ENCODE measurements at regions not wholly inside any gene's neighbourhood (a gene's known extent, or its start where the extent isn't known, plus 50 kb on each side); places are given as distances from the start of the nearest gene placed in this dataset.

- no peaks in the 10 kb centered on the region for H3K36me3 ChIP-seq
- no peak for DNase-seq (ENCODE audit: low spot score in 2 of 2)
- no peaks in the 10 kb centered on the region for H3K9me3 ChIP-seq
- H3K4me3 ChIP-seq = no peak overlapping the region
- TF ChIP-seq POLR2AphosphoS5 (IDR thresholded peaks at IDR 0.05) (no peak), EP300 (IDR thresholded peaks at IDR 0.05) (no peak), CTCF (IDR thresholded peaks at IDR 0.05) (no peak), POLR2A (IDR thresholded peaks at IDR 0.05) (no peak)
- no peaks in the 10 kb centered on the region for H3K27me3 ChIP-seq
- WGBS = 55% methylated on average over 8 of the region's 8 CpGs
- no peak overlapping the region for H3K27ac ChIP-seq
- no peaks in the 10 kb centered on the region for H3K4me1 ChIP-seq
Measured at GRCh38 chr6:164756723-164757122, 552.7 kb downstream of the C6orf118 start.

DNA sequence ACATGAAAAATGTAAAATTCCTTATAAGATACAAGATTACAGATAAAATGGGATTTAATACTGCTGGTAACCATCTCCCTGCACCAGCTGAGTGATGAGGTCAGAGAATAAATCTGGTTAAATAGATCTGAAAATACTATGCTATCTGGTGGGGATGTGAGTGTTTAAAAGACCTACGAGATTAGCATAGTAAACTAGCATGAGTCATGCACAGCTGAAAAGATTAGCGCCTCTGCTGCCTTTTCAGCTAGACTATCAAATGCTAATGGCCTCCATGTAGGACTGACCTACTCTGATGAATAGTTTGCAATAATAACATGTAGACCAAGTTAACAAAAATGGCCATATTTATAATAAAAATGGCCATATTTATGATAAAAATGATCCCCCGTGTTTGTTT is 553.3 kb downstream of the C6orf118 start:
- TF ChIP-seq CTCF (IDR thresholded peaks at IDR 0.05) = no peak
- TF ChIP-seq POLR2A (IDR thresholded peaks at IDR 0.05) = no peak
- TF ChIP-seq POLR2AphosphoS5 (IDR thresholded peaks at IDR 0.05) = no peak
- no peak for TF ChIP-seq EP300 (IDR thresholded peaks at IDR 0.05)
- DNase-seq (ENCODE audit: low spot score in 2 of 2) = no peak
- Histone ChIP-seq H3K9me3 (no peaks in the 10 kb centered on the region), H3K4me1 (no peaks in the 10 kb centered on the region), H3K4me3 (no peak overlapping the region), H3K27ac (no peak overlapping the region), H3K36me3 (no peaks in the 10 kb centered on the region), H3K27me3 (no peaks in the 10 kb centered on the region)
- 70% methylated on average over 3 of the region's 3 CpGs for WGBS

GRCh38 chr6:164753517-164753916 is 555.9 kb downstream of the C6orf118 start:
- Histone ChIP-seq H3K4me3 (no peak overlapping the region), H3K4me1 (peaks cover 5% of the 10 kb centered on the region), H3K27me3 (no peaks in the 10 kb centered on the region), H3K27ac (no peak overlapping the region), H3K36me3 (no peaks in the 10 kb centered on the region), H3K9me3 (no peaks in the 10 kb centered on the region)
- DNase-seq (ENCODE audit: low spot score in 2 of 2) = no peak
- TF ChIP-seq EP300 (IDR thresholded peaks at IDR 0.05) (no peak), POLR2A (IDR thresholded peaks at IDR 0.05) (no peak), POLR2AphosphoS5 (IDR thresholded peaks at IDR 0.05) (no peak), CTCF (IDR thresholded peaks at IDR 0.05) (no peak)

DNA sequence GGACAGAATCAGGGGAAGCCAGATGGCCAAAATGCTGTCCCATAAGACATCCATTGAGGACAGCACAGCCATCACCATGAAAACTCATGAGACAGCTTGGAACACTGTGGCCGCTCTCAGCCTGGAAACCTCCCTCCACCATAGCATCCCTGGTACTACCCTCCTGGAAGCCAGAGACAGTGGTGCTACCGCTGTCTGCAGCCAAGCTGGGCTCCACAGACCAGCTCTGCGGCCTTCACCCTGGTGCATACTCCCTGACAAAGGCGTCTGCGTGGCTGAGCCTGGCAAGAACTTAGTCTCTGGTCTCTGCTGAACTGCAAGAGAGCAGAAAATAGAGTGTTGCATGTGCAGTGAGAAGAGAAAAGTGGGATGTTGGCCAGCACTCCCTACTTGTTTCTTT is 558.0 kb downstream of the C6orf118 start:
- H3K4me1 ChIP-seq = peaks cover 5% of the 10 kb centered on the region
- H3K27ac ChIP-seq = no peak overlapping the region
- no peaks in the 10 kb centered on the region for H3K27me3 ChIP-seq
- H3K4me3 ChIP-seq = no peak overlapping the region
- H3K9me3 ChIP-seq = no peaks in the 10 kb centered on the region
- H3K36me3 ChIP-seq = no peaks in the 10 kb centered on the region
- no peak for DNase-seq (ENCODE audit: low spot score in 2 of 2)
- WGBS = 86% methylated on average over 5 of the region's 5 CpGs
- no peak for TF ChIP-seq EP300 (IDR thresholded peaks at IDR 0.05)
- TF ChIP-seq CTCF (IDR thresholded peaks at IDR 0.05) = no peak
- TF ChIP-seq POLR2A (IDR thresholded peaks at IDR 0.05) = no peak
- TF ChIP-seq POLR2AphosphoS5 (IDR thresholded peaks at IDR 0.05) = no peak

- Histone ChIP-seq H3K27me3 (no peaks in the 10 kb centered on the region), H3K4me1 (peaks cover 5% of the 10 kb centered on the region), H3K27ac (no peak overlapping the region), H3K4me3 (no peak overlapping the region), H3K36me3 (no peaks in the 10 kb centered on the region), H3K9me3 (no peaks in the 10 kb centered on the region)
- TF ChIP-seq POLR2AphosphoS5 (IDR thresholded peaks at IDR 0.05) (no peak), CTCF (IDR thresholded peaks at IDR 0.05) (no peak), POLR2A (IDR thresholded peaks at IDR 0.05) (no peak), EP300 (IDR thresholded peaks at IDR 0.05) (no peak)
- 85% methylated on average over 3 of the region's 3 CpGs for WGBS
- DNase-seq (ENCODE audit: low spot score in 2 of 2) = no peak
Measured at GRCh38 chr6:164750128-164750527, 559.3 kb downstream of the C6orf118 start.
